ENCODE measurements at regions not wholly inside any gene's neighbourhood (a gene's known extent, or its start where the extent isn't known, plus 50 kb on each side); places are given as distances from the start of the nearest gene placed in this dataset.

DNA sequence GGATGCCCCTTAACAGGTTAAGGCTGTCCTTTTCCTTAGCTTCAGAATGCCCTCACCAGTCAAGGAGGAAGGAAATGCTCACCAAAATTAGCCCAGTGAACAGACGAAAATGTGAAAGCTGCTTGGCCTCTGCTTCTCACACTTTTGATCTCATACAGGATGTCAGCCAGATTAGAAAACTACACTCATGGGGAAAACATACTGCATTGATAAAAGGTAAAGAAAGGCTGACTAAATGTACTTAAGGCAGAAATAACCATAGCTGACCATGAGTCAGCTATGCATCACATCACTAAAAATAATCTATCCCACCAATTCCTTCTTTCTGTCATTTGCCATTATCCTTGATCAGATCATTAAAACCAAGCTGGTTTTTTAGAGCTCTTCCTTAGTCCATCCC lies 198.4 kb upstream of the TENT5A start:
- no peak for TF ChIP-seq CTCF (IDR thresholded peaks at IDR 0.05)
- no peak for TF ChIP-seq POLR2A (IDR thresholded peaks at IDR 0.05)
